ENCODE measurements at regions not wholly inside any gene's neighbourhood (a gene's known extent, or its start where the extent isn't known, plus 50 kb on each side); places are given as distances from the start of the nearest gene placed in this dataset.

DNA sequence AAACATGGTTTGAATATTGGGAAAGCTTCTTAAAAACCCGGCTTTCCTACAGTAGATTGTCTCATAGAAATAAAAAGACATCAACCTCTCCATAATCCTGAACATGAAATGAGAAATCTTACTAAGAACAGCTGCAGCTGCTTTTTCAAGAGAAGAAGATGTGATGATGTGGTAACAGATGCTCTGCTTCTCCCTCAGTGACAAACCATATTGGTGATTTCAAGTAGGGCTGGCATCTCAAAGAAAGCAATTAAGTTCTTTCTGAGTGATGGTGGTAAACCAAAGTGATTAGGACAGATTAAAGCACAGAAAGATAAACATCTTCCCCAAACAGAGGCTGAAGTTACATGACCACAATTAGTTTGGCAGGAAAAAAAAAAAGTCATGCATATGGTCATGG is 1477.7 kb downstream of the RAPGEF2 start:
- no peak for TF ChIP-seq POLR2AphosphoS5 (IDR thresholded peaks at IDR 0.05)
- no peak for TF ChIP-seq CTCF (IDR thresholded peaks at IDR 0.05)
- no peak for TF ChIP-seq EP300 (IDR thresholded peaks at IDR 0.05)
- TF ChIP-seq POLR2A (IDR thresholded peaks at IDR 0.05): no peak

All from sigmoid colon (tissue), 4 donors.